ENCODE measurements at regions not wholly inside any gene's neighbourhood (a gene's known extent, or its start where the extent isn't known, plus 50 kb on each side); places are given as distances from the start of the nearest gene placed in this dataset.
"Not testable (repeated sequence)": the region's sequence is repeated elsewhere in the genome, so short reads cannot be mapped to it uniquely, and the experiment has no call there.

DNA sequence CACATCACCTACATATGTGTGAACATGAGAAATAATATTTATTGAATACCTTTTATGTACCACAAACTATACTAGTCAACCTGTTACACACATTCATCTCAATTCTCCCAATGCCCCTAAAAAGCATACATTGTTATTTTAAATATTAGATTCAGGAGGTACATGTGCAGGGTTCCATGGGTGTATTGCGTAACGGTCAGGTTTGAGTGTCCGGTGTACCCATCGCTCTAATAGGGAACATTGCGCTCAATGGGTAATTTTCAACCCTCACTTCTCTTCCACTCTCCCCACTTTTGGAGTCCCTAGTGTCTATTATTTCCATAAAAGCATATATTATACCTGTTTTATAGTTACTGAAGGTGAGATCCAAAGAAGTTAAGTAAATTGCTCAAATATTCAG is 82.0 kb downstream of the IFI44 start:
- Histone ChIP-seq H4K20me1 (ENCODE audit: insufficient read depth) (no peaks in the 10 kb centered on the region), H3K4me3 (no peak overlapping the region), H3K9me2 (ENCODE audit: insufficient read depth) (no peaks in the 10 kb centered on the region), H3K9ac (no peak overlapping the region), H3K27ac (no peak overlapping the region), H3K27me3 (replicated peaks; ENCODE audit: insufficient read depth) (no peaks in the 10 kb centered on the region), H3K36me3 (ENCODE audit: low read depth) (no peaks in the 10 kb centered on the region), H3K79me2 (ENCODE audit: insufficient read depth) (no peaks in the 10 kb centered on the region), H3K9me3 (ENCODE audit: low read depth) (no peaks in the 10 kb centered on the region), H3F3A (ENCODE audit: insufficient read depth) (no peaks in the 10 kb centered on the region), H2AFZ (no peak overlapping the region), H3K4me2 (ENCODE audit: unreplicated experiment) (no peak overlapping the region), H3K4me1 (ENCODE audit: insufficient read depth) (no peaks in the 10 kb centered on the region)
- TF ChIP-seq EZH2 (IDR thresholded peaks at IDR 0.05; ENCODE audit: insufficient read depth, poor library complexity, severe bottlenecking) (no peak), EZH2phosphoT487 (IDR thresholded peaks at IDR 0.05; ENCODE audit: insufficient read depth, low read depth) (no peak)
- in situ Hi-C loops (cut with MboI) = no loop called here
- no peak for DNase-seq
- WGBS, 2 experiments (ENCODE audit: low coverage in 1 of 2, low lambda C conversion rate in 2 of 2, missing lambda C conversion rate in 2 of 2) = 89 to 91% methylated on average over 5 of the region's 5 CpGs

DNA sequence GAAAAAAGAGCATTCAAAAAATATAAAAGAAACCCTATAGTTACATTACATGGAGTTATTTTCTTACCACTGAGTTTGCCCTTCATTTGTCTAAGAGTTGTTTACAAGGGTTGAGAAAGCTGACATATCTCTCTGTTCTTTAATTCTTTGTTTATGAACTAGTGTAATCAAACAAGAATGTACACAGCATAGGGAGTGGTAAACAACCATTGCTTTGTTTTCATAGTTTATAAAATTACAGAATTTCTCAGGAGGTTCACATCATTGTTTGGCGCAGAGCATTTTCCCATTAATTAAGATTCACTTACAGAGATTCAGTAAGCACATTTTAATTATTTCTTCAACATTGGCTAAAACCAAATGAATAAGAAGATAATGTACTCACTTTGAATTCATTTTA is 87.6 kb downstream of the IFI44 start:
- Histone ChIP-seq H3K27me3 (replicated peaks; ENCODE audit: insufficient read depth) (no peaks in the 10 kb centered on the region), H3K9me2 (ENCODE audit: insufficient read depth) (no peaks in the 10 kb centered on the region), H3K9ac (no peak overlapping the region), H3K9me3 (ENCODE audit: low read depth) (no peaks in the 10 kb centered on the region), H3K4me2 (ENCODE audit: unreplicated experiment) (no peak overlapping the region), H4K20me1 (ENCODE audit: insufficient read depth) (no peaks in the 10 kb centered on the region), H3K4me1 (ENCODE audit: insufficient read depth) (no peaks in the 10 kb centered on the region), H3K27ac (no peak overlapping the region), H2AFZ (no peak overlapping the region), H3K79me2 (ENCODE audit: insufficient read depth) (no peaks in the 10 kb centered on the region), H3K36me3 (ENCODE audit: low read depth) (no peaks in the 10 kb centered on the region), H3K4me3 (no peak overlapping the region), H3F3A (ENCODE audit: insufficient read depth) (no peaks in the 10 kb centered on the region)
- WGBS, 2 experiments (ENCODE audit: low coverage in 1 of 2, low lambda C conversion rate in 2 of 2, missing lambda C conversion rate in 2 of 2) = 52 to 61% methylated on average over 1 of the region's 1 CpG
- in situ Hi-C loops (cut with MboI) = no loop called here
- no peak for TF ChIP-seq EZH2 (IDR thresholded peaks at IDR 0.05; ENCODE audit: insufficient read depth, poor library complexity, severe bottlenecking)
- TF ChIP-seq EZH2phosphoT487 (IDR thresholded peaks at IDR 0.05; ENCODE audit: insufficient read depth, low read depth) = no peak
- no peak for DNase-seq

DNA sequence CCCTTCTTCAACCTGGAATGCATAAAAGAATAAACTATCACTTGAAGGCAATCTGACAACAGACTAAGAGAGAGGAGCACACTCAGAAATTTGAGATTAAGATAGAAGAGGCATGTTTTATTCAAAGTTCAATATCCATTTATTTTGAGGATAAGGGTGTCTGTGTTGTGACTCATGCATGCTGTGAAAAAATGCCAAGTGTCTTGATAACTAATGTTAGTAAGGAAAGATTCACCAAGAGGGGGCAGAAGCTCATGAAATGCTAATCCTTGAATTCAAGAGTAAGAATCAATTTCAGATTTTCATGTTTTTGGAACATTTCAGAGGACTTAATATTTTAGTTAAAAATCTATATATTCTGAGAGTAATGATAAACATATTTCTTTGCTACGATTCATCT is 94.0 kb downstream of the IFI44 start:
- 85 to 97% methylated on average over 1 of the region's 1 CpG for WGBS, 2 experiments (ENCODE audit: low coverage in 1 of 2, low lambda C conversion rate in 2 of 2, missing lambda C conversion rate in 2 of 2)
- DNase-seq = peak; percentile 78
- Histone ChIP-seq H3K27me3 (replicated peaks; ENCODE audit: insufficient read depth) (no peaks in the 10 kb centered on the region), H3K36me3 (ENCODE audit: low read depth) (no peaks in the 10 kb centered on the region), H3K9ac (no peak overlapping the region), H2AFZ (no peak overlapping the region), H4K20me1 (ENCODE audit: insufficient read depth) (no peaks in the 10 kb centered on the region), H3K79me2 (ENCODE audit: insufficient read depth) (no peaks in the 10 kb centered on the region), H3K9me2 (ENCODE audit: insufficient read depth) (no peaks in the 10 kb centered on the region), H3K9me3 (ENCODE audit: low read depth) (no peaks in the 10 kb centered on the region), H3K4me3 (no peak overlapping the region), H3K4me1 (ENCODE audit: insufficient read depth) (peaks cover 7% of the 10 kb centered on the region; the same call in 1 of the 2 replicates), H3K4me2 (ENCODE audit: unreplicated experiment) (no peak overlapping the region), H3K27ac (no peak overlapping the region), H3F3A (ENCODE audit: insufficient read depth) (no peaks in the 10 kb centered on the region)
- in situ Hi-C loops (cut with MboI) = no loop called here
- TF ChIP-seq EZH2phosphoT487 (IDR thresholded peaks at IDR 0.05; ENCODE audit: insufficient read depth, low read depth) = no peak
- TF ChIP-seq EZH2 (IDR thresholded peaks at IDR 0.05; ENCODE audit: insufficient read depth, poor library complexity, severe bottlenecking) = no peak

- H3K9me2 ChIP-seq (ENCODE audit: insufficient read depth) = no peaks in the 10 kb centered on the region
- H3K4me1 ChIP-seq (ENCODE audit: insufficient read depth) = peaks cover 7% of the 10 kb centered on the region; the same call in 1 of the 2 replicates
- H3K36me3 ChIP-seq (ENCODE audit: low read depth) = no peaks in the 10 kb centered on the region
- no peak overlapping the region for H3K27ac ChIP-seq
- H3F3A ChIP-seq (ENCODE audit: insufficient read depth) = no peaks in the 10 kb centered on the region
- H3K9ac ChIP-seq = no peak overlapping the region
- no peak for DNase-seq
- no peak overlapping the region for H3K4me3 ChIP-seq
- H3K79me2 ChIP-seq (ENCODE audit: insufficient read depth) = no peaks in the 10 kb centered on the region
- no peaks in the 10 kb centered on the region for H3K27me3 ChIP-seq (replicated peaks; ENCODE audit: insufficient read depth)
- H3K4me2 ChIP-seq (ENCODE audit: unreplicated experiment) = no peak overlapping the region
- H2AFZ ChIP-seq = no peak overlapping the region
- no peaks in the 10 kb centered on the region for H3K9me3 ChIP-seq (ENCODE audit: low read depth)
- no peak for TF ChIP-seq EZH2 (IDR thresholded peaks at IDR 0.05; ENCODE audit: insufficient read depth, poor library complexity, severe bottlenecking)
- no peak for TF ChIP-seq EZH2phosphoT487 (IDR thresholded peaks at IDR 0.05; ENCODE audit: insufficient read depth, low read depth)
- H4K20me1 ChIP-seq (ENCODE audit: insufficient read depth) = no peaks in the 10 kb centered on the region
- in situ Hi-C loops (cut with MboI) = no loop called here
Measured at GRCh38 chr1:78745111-78745510, 95.5 kb downstream of the IFI44 start.

- H3F3A ChIP-seq (ENCODE audit: insufficient read depth); H3K27ac ChIP-seq; H3K4me1 ChIP-seq (ENCODE audit: insufficient read depth); H3K27me3 ChIP-seq (replicated peaks; ENCODE audit: insufficient read depth); H3K79me2 ChIP-seq (ENCODE audit: insufficient read depth); H3K9me3 ChIP-seq (ENCODE audit: low read depth); in situ Hi-C loops (cut with MboI); H3K9ac ChIP-seq; DNase-seq; H3K9me2 ChIP-seq (ENCODE audit: insufficient read depth); H4K20me1 ChIP-seq (ENCODE audit: insufficient read depth); H3K4me2 ChIP-seq (ENCODE audit: unreplicated experiment); H3K4me3 ChIP-seq; H3K36me3 ChIP-seq (ENCODE audit: low read depth); H2AFZ ChIP-seq: not testable (repeated sequence)
- WGBS, 2 experiments (ENCODE audit: low coverage in 1 of 2, low lambda C conversion rate in 2 of 2, missing lambda C conversion rate in 2 of 2) = 70 to 78% methylated on average over 2 of the region's 2 CpGs
Measured at GRCh38 chr1:78753679-78754078, 104.0 kb downstream of the IFI44 start.

Data from GM23248 (cell line).